Smooth muscle cell (in vitro differentiated cells): ENCODE measurements at regions not wholly inside any gene's neighbourhood (a gene's known extent, or its start where the extent isn't known, plus 50 kb on each side); places are given as distances from the start of the nearest gene placed in this dataset.

ENCODE experiments used
- DNase-seq: peaks from one replicate; lab custom pipeline; 2025; ENCODE audit not compliant: unreplicated experiment; lab: John Stamatoyannopoulos, UW
- H2AFZ ChIP-seq: fragments of 200-600 bp; sonication (generic); 2 replicates; pipeline ENCODE4 v1.6.0; 2016; ENCODE audit warnings: antibody characterized with exemption, low read depth, mild to moderate bottlenecking
- H3F3A ChIP-seq: fragments of 200-600 bp; sonication (generic); 2 replicates; pipeline ENCODE4 v1.6.0; 2017; ENCODE audit warnings: antibody characterized with exemption, low read depth
- H3K27ac ChIP-seq: fragments of 200-600 bp; sonication (generic); 2 replicates; pipeline ENCODE4 v1.5.1; 2016; ENCODE audit warnings: low read depth, mild to moderate bottlenecking
- H3K27me3 ChIP-seq: fragments of 200-600 bp; sonication (generic); 2 replicates; pipeline ENCODE4 v1.6.1; 2016; ENCODE audit warnings: low read depth, mild to moderate bottlenecking
- H3K36me3 ChIP-seq: fragments of 200-600 bp; sonication (generic); 2 replicates; pipeline ENCODE4 v1.5.1; 2016; ENCODE audit warnings: low read depth
- H3K4me1 ChIP-seq: fragments of 200-600 bp; sonication (generic); 2 replicates; pipeline ENCODE4 v1.5.1; 2016; ENCODE audit warnings: low read depth
- H3K4me2 ChIP-seq: fragments of 200-600 bp; sonication (generic); 2 replicates; pipeline ENCODE4 v1.6.0; 2016; ENCODE audit warnings: mild to moderate bottlenecking
- H3K4me3 ChIP-seq: fragments of 200-600 bp; sonication (generic); 2 replicates; pipeline ENCODE4 v1.5.1; 2016; ENCODE audit warnings: mild to moderate bottlenecking
- H3K79me2 ChIP-seq: fragments of 200-600 bp; sonication (generic); 2 replicates; pipeline ENCODE4 v1.6.0; 2016; ENCODE audit warnings: low read depth, mild to moderate bottlenecking
- H3K9ac ChIP-seq: fragments of 200-600 bp; sonication (generic); 2 replicates; pipeline ENCODE4 v1.6.0; 2016; ENCODE audit warnings: low read depth
- H3K9me3 ChIP-seq: fragments of 200-600 bp; sonication (generic); replicated peaks from 2 replicates; pipeline ENCODE4 v1.5.1; 2016; ENCODE audit warnings: low read depth
- H4K20me1 ChIP-seq: fragments of 200-600 bp; sonication (generic); 2 replicates; pipeline ENCODE4 v1.6.0; 2016; ENCODE audit warnings: low read depth
- CTCF ChIP-seq: fragments of 200-600 bp; sonication (generic); IDR thresholded peaks from 2 replicates; pipeline ENCODE4 v1.5.1; 2017; ENCODE audit warnings: borderline replicate concordance, mild to moderate bottlenecking, antibody characterized with exemption; ENCODE audit not compliant: insufficient read depth, poor library complexity, severe bottlenecking
- WGBS: methylation state at CpG from one replicate; pipeline ENCODE4 v1.1.7; 2016; ENCODE audit warnings: low lambda C conversion rate; 5-methylcytosine and 5-hydroxymethylcytosine counted together

- H3K9ac ChIP-seq, result no peak overlapping the region
- H2AFZ ChIP-seq, result no peak overlapping the region
- 64% methylated on average over 7 of the region's 7 CpGs for WGBS
- no peak overlapping the region for H3K4me2 ChIP-seq
- DNase-seq, result no peak
- no peaks in the 10 kb centered on the region for H4K20me1 ChIP-seq
- no peak overlapping the region for H3K4me3 ChIP-seq
- H3F3A ChIP-seq, result no peaks in the 10 kb centered on the region
- H3K79me2 ChIP-seq, result no peaks in the 10 kb centered on the region
- H3K4me1 ChIP-seq, result no peaks in the 10 kb centered on the region
- no peak for TF ChIP-seq CTCF
- no peaks in the 10 kb centered on the region for H3K27me3 ChIP-seq
- H3K36me3 ChIP-seq, result no peaks in the 10 kb centered on the region
- H3K27ac ChIP-seq, result peak overlapping the region; percentile 73
- H3K9me3 ChIP-seq, result no peaks in the 10 kb centered on the region
Measured at GRCh38 chr4:144302704-144303536, 162.4 kb upstream of the GYPA start.

GRCh38 chr4:144304025-144304424, 163.5 kb upstream of the GYPA start:
- Histone ChIP-seq H3K79me2 (no peaks in the 10 kb centered on the region), H3F3A (no peaks in the 10 kb centered on the region), H3K36me3 (no peaks in the 10 kb centered on the region), H2AFZ (no peak overlapping the region), H3K9me3 (no peaks in the 10 kb centered on the region), H3K4me1 (no peaks in the 10 kb centered on the region), H3K9ac (no peak overlapping the region), H3K27me3 (no peaks in the 10 kb centered on the region), H3K4me2 (no peak overlapping the region), H4K20me1 (no peaks in the 10 kb centered on the region), H3K4me3 (no peak overlapping the region), H3K27ac (no peak overlapping the region)
- no peak for TF ChIP-seq CTCF
- no peak for DNase-seq
- 93% methylated on average over 2 of the region's 2 CpGs for WGBS

GRCh38 chr4:144310535-144310934, 170.0 kb upstream of the GYPA start:
- no peak overlapping the region for H3K4me2 ChIP-seq
- no peak for TF ChIP-seq CTCF
- H3K9ac ChIP-seq, result no peak overlapping the region
- WGBS, result 96% methylated on average over 4 of the region's 4 CpGs
- no peaks in the 10 kb centered on the region for H3K79me2 ChIP-seq
- peaks cover 6% of the 10 kb centered on the region for H3K9me3 ChIP-seq
- H3K36me3 ChIP-seq, result no peaks in the 10 kb centered on the region
- H3K4me3 ChIP-seq, result no peak overlapping the region
- H3K27me3 ChIP-seq, result no peaks in the 10 kb centered on the region
- DNase-seq, result no peak
- no peaks in the 10 kb centered on the region for H4K20me1 ChIP-seq
- no peaks in the 10 kb centered on the region for H3K4me1 ChIP-seq
- no peak overlapping the region for H2AFZ ChIP-seq
- H3F3A ChIP-seq, result no peaks in the 10 kb centered on the region
- H3K27ac ChIP-seq, result no peak overlapping the region

GRCh38 chr4:144313370-144313769, 172.9 kb upstream of the GYPA start:
- H3K4me3 ChIP-seq, result no peak overlapping the region
- no peak overlapping the region for H3K9ac ChIP-seq
- no peaks in the 10 kb centered on the region for H3K36me3 ChIP-seq
- no peak for DNase-seq
- no peaks in the 10 kb centered on the region for H3K4me1 ChIP-seq
- no peak overlapping the region for H3K4me2 ChIP-seq
- TF ChIP-seq CTCF, result no peak
- peaks cover 7% of the 10 kb centered on the region for H3K9me3 ChIP-seq
- no peak overlapping the region for H2AFZ ChIP-seq
- no peaks in the 10 kb centered on the region for H3K79me2 ChIP-seq
- no peak overlapping the region for H3K27ac ChIP-seq
- H4K20me1 ChIP-seq, result no peaks in the 10 kb centered on the region
- H3K27me3 ChIP-seq, result no peaks in the 10 kb centered on the region
- H3F3A ChIP-seq, result no peaks in the 10 kb centered on the region
